NCI-H82 treated with DMSO at 0.1 percent for 48 hours (cell line): ENCODE measurements at regions not wholly inside any gene's neighbourhood (a gene's known extent, or its start where the extent isn't known, plus 50 kb on each side); places are given as distances from the start of the nearest gene placed in this dataset.

Experiments used
- DNase-seq: peaks from one replicate; lab custom pipeline; 2025; ENCODE audit not compliant: unreplicated experiment; lab: John Stamatoyannopoulos, UW

GRCh38 chr7:42758124-42758523 lies 153.7 kb downstream of the C7orf25 start:
- DNase-seq: no peak

DNA sequence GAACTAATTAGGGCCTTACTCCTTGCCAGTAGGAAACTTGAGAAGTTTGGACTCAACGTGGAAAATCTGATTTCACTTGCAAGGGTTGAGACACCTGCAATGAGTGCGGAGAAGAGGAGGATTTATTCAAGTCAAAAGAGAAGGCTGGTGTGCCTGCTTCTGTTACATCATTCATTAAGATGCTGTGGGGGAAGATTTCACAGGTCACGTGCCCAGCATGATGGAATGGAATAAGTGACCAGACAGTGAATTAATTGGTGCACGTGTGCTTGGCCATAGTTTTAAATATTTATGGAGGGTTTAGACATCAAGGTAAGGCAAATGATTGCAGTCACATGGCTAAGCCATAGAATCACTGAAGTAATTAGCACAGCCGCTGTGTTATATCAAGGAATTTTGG lies 155.0 kb downstream of the C7orf25 start:
- no peak for DNase-seq

DNA sequence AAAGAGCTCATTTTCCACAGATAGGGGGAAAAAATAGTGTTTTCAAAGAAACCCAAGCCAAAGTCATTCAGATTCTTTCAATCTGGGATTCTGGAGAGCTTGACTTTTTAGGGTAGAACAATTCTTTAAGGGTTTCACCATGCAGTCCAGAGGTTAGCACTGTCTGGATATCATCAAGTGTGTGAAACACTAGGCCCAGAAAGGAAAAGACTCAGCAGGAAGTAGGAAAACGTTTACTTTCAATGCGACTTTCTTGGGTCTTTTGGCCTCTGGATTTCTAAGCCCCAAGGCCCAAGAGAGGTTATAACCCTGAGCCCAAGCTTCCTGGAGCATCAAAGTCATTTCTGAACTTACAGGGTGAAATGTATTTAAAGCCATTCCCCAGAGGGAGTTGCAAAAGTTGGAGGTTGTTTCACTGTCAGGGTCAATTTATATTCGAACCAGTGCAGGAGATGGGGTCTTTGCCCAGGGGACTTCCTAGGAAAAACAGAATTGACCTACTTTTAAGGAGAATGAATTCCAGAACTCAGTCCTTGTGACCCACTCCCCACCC lies 158.0 kb downstream of the C7orf25 start:
- no peak for DNase-seq

- DNase-seq: no peak
These were observed 158.5 kb downstream of the C7orf25 start for GRCh38 chr7:42753367-42753766.

- DNase-seq: no peak
These were observed 161.7 kb downstream of the C7orf25 start for GRCh38 chr7:42750172-42750571.

GRCh38 chr7:42747044-42747443 lies 164.8 kb downstream of the C7orf25 start:
- DNase-seq: no peak

GRCh38 chr7:42746214-42746613 lies 165.7 kb downstream of the C7orf25 start:
- DNase-seq: no peak

GRCh38 chr7:42745357-42746059 lies 166.4 kb downstream of the C7orf25 start:
- DNase-seq: no peak

- no peak for DNase-seq
These were observed 167.1 kb downstream of the C7orf25 start for GRCh38 chr7:42744746-42745145.

GRCh38 chr7:42743077-42743858 lies 168.6 kb downstream of the C7orf25 start:
- DNase-seq: no peak

GRCh38 chr7:42742318-42742717 lies 169.6 kb downstream of the C7orf25 start:
- DNase-seq: no peak

DNA sequence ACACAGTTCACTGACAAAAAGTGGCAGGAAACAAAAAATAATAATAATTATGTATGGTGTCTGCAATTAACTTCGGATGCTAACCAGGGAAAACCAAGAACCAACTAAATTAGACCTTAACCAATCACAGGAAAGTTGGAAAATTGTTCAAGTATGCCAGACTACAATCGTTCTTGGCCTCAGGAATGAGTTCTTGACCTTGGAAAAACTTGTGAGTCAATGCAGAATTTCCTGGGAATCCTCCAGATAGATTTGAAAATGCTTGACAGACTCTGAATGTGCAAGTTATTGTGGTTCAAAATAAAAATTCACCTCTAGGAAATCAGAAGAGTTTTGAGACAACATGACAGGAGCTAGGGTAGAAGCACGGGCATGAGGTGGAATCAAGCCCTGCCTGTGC lies 171.5 kb downstream of the C7orf25 start:
- no peak for DNase-seq

DNA sequence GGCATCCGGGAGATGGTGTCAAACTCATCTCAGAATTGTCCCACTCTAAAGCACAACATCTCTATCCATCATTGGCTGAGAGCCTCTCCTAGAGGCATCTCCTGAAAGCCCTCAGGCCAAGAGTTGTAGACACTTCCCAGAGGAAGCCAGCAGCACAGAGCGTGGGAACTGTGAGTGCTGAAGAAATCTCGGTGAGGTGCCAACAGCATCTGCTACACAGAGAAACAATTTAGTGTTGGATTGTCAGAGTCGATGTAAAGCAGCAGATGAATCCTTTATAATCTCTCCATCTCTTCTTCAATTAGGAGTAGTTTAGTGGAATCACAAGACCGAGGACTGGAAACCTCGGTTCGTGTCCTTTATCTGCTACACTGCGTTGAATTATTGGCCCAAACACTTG lies 172.2 kb downstream of the C7orf25 start:
- DNase-seq: no peak

DNA sequence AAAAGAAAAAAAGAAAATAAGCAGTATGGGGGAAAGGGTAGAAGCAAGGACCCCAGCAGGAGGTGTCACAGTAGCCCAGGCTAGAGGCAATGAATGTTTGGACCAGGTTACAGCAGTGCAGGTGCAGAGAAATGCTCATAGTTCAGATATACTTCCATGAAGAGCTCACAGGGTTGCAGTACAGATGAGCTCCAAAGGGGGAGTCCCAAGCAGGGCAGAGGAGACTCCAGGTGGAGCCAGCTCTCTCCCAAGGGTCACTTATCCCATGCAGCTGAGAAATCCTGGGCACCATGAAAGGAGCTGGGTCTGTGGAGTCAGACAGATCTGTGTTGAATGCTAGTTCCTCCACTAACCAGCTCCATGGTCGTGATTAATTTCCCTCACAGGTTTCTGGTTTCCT lies 174.9 kb downstream of the C7orf25 start:
- no peak for DNase-seq

GRCh38 chr7:42735081-42735480 lies 176.8 kb downstream of the C7orf25 start:
- DNase-seq: no peak

GRCh38 chr7:42734568-42734967 lies 177.3 kb downstream of the C7orf25 start:
- DNase-seq: no peak

- no peak for DNase-seq
These were observed 178.8 kb downstream of the C7orf25 start for GRCh38 chr7:42733040-42733439.

GRCh38 chr7:42730586-42730985 lies 181.3 kb downstream of the C7orf25 start:
- no peak for DNase-seq

- no peak for DNase-seq
These were observed 182.7 kb downstream of the C7orf25 start for GRCh38 chr7:42729053-42729765.

DNA sequence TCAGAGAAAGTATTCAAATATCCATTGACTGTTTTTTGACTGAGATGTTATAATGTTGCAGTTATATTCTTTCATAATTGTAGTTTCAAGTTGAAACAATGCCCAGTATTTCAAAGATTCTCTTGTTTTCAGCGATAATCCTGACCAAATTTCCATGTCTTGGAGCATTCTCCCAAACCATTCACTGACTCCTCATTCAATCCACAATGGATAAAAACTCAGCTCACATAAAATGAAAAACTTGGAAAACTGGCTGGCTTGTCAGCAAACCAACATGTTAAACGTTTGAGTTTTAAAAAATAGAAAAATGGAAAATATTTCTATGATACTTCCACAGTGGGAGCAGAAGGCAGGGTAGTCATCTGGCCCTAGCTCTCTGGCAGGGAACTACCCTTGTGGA lies 184.4 kb downstream of the C7orf25 start:
- no peak for DNase-seq

DNA sequence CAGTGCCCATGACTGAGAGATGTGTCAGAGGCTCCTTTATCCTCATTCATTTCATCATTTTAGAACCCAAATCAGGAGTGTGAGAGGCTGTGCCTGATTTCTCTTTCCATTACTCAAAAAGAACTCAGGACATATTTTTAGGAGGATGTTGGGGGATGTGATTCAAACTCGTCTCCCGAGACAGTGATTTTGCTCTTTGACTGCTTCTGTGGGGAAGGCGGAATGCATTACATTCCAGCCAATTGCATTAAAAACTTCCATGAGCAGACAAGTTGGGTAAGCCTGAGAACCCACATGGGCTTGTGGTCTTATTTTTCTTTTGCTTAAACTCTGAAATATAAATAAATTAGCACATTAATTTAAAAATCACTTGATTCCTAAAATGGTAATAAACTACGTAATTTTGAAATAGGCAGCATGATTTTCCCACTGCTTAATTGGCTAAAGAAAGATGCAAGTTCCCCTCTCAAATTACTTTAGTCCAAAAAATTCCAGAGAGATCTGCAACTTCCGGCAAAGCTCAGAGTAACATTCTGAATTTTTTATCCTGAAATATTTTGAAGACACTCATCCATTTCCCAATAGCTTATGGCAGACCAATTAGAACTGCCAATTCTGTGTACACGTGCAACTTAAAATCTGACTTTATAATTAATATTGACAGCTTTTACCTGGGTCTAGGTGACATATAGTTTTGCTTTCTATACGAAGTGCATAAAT lies 185.6 kb downstream of the C7orf25 start:
- no peak for DNase-seq
